Erythroblast (primary cell): ENCODE measurements at regions not wholly inside any gene's neighbourhood (a gene's known extent, or its start where the extent isn't known, plus 50 kb on each side); places are given as distances from the start of the nearest gene placed in this dataset.

Experiments
- GATA1 ChIP-seq: IDR thresholded peaks from 2 replicates; pipeline ENCODE4 v1.6.1; 2011; ENCODE audit warnings: low read depth, mild to moderate bottlenecking, control low read depth, low read length, moderate library complexity
- POLR2A ChIP-seq: IDR thresholded peaks from 2 replicates; pipeline ENCODE4 v1.6.1; 2011; ENCODE audit warnings: mild to moderate bottlenecking, low read length

- no peak for TF ChIP-seq POLR2A
- TF ChIP-seq GATA1, result no peak
Observed at GRCh38 chr5:24102010-24102409, 542.8 kb downstream of the CDH10 start.
